Neuronal stem cell (in vitro differentiated cells): ENCODE measurements at regions not wholly inside any gene's neighbourhood (a gene's known extent, or its start where the extent isn't known, plus 50 kb on each side); places are given as distances from the start of the nearest gene placed in this dataset.

ENCODE experiments used
- DNase-seq: peaks from one replicate; pipeline ENCODE4 v3.0.0-alpha.2; 2013; ENCODE audit warnings: low spot score
- H2AFZ ChIP-seq: one replicate; pipeline ENCODE4 v1.6.1; 2013; ENCODE audit warnings: mild to moderate bottlenecking, low read length, inconsistent platforms
- H2AK5ac ChIP-seq: 2 replicates; pipeline ENCODE4 v1.6.1; 2013; ENCODE audit warnings: low read depth, mild to moderate bottlenecking, inconsistent platforms, low read length, moderate library complexity, mixed read lengths
- H2BK120ac ChIP-seq: 2 replicates; pipeline ENCODE4 v1.6.1; 2013; ENCODE audit warnings: low read depth, mild to moderate bottlenecking, inconsistent platforms, low read length, moderate library complexity, mixed read lengths
- H2BK12ac ChIP-seq: one replicate; pipeline ENCODE4 v1.6.1; 2013; ENCODE audit warnings: low read length, inconsistent platforms
- H2BK15ac ChIP-seq: 2 replicates; pipeline ENCODE4 v1.6.1; 2013; ENCODE audit warnings: mild to moderate bottlenecking, low read length, inconsistent platforms, mixed read lengths
- H2BK5ac ChIP-seq: one replicate; pipeline ENCODE4 v1.6.1; 2013; ENCODE audit warnings: inconsistent platforms, mild to moderate bottlenecking, low read length, moderate library complexity
- H3K14ac ChIP-seq: one replicate; pipeline ENCODE4 v1.6.1; 2013; ENCODE audit warnings: low read length, inconsistent platforms
- H3K18ac ChIP-seq: 2 replicates; pipeline ENCODE4 v1.6.1; 2013; ENCODE audit warnings: low read length, inconsistent platforms
- H3K23ac ChIP-seq: 2 replicates; pipeline ENCODE4 v1.6.1; 2013; ENCODE audit warnings: low read depth, mild to moderate bottlenecking, mixed read lengths, low read length, inconsistent platforms; ENCODE audit not compliant: poor library complexity
- H3K27ac ChIP-seq: replicated peaks from 3 replicates; pipeline ENCODE4 v1.5.1; 2013; ENCODE audit warnings: low read length, inconsistent platforms
- H3K27me3 ChIP-seq, 3 experiments: 2 replicates each; pipeline ENCODE4 v1.6.1; 2013; ENCODE audit warnings: low read length in 3 of 3, mild to moderate bottlenecking in 2 of 3, inconsistent platforms in 1 of 3, low read depth in 1 of 3, mixed read lengths in 1 of 3, moderate library complexity in 1 of 3; ENCODE audit not compliant: control insufficient read depth in 3 of 3, insufficient read depth in 3 of 3
- H3K36me3 ChIP-seq, 2 donors: replicated peaks in 1 of 2; 2 replicates each; pipeline ENCODE4 v1.6.1; 2013; ENCODE audit warnings: low read length in 2 of 2; ENCODE audit not compliant: control insufficient read depth in 2 of 2, insufficient read depth in 2 of 2
- H3K4ac ChIP-seq: 2 replicates; pipeline ENCODE4 v1.6.1; 2013; ENCODE audit warnings: inconsistent platforms, mild to moderate bottlenecking, low read length, moderate library complexity
- H3K4me1 ChIP-seq, 2 donors: 1 replicate in 1 of 2; 2 replicates in 1 of 2; pipeline ENCODE4 v1.6.1; 2013; ENCODE audit warnings: low read length in 2 of 2, low read depth in 1 of 2; ENCODE audit not compliant: control insufficient read depth in 2 of 2, insufficient read depth in 1 of 2
- H3K4me2 ChIP-seq: one replicate; pipeline ENCODE4 v1.6.1; 2013; ENCODE audit warnings: mild to moderate bottlenecking, low read length, inconsistent platforms; ENCODE audit not compliant: insufficient read depth, poor library complexity, severe bottlenecking
- H3K4me3 ChIP-seq, 2 donors: 2 replicates each; pipeline ENCODE4 v1.5.1; 2013; ENCODE audit warnings: low read length in 2 of 2, mild to moderate bottlenecking in 2 of 2, inconsistent platforms in 1 of 2, moderate library complexity in 1 of 2
- H3K79me1 ChIP-seq: one replicate; pipeline ENCODE4 v1.6.1; 2013; ENCODE audit warnings: low read depth, mild to moderate bottlenecking, inconsistent platforms, low read length, moderate library complexity
- H3K9ac ChIP-seq: one replicate; pipeline ENCODE4 v1.6.1; 2013; ENCODE audit warnings: mild to moderate bottlenecking, low read depth, low read length, inconsistent platforms; ENCODE audit not compliant: poor library complexity
- H3K9me3 ChIP-seq, 2 donors: replicated peaks in 1 of 2; 2 replicates each; pipeline versions ENCODE3 to v1.6.1; 2013; ENCODE audit warnings: low read length in 2 of 2, mild to moderate bottlenecking in 2 of 2, inconsistent platforms in 1 of 2, low read depth in 1 of 2, mixed read lengths in 1 of 2, moderate library complexity in 1 of 2; ENCODE audit not compliant: control insufficient read depth in 2 of 2, insufficient read depth in 1 of 2
- H4K8ac ChIP-seq: one replicate; pipeline ENCODE4 v1.6.1; 2013; ENCODE audit warnings: low read depth, mild to moderate bottlenecking, inconsistent platforms, low read length, moderate library complexity
- H4K91ac ChIP-seq: one replicate; pipeline ENCODE4 v1.6.1; 2013; ENCODE audit warnings: low read length, low read depth, mild to moderate bottlenecking, inconsistent platforms; ENCODE audit not compliant: poor library complexity
- WGBS, 2 donors: extraction: QIAGEN DNeasy Blood & Tissue Kit; methylation state at CpG; one replicate each; pipeline ENCODE4 v1.1.7; 2013; ENCODE audit warnings: missing lambda C conversion rate in 2 of 2, mixed read lengths in 1 of 2; ENCODE audit not compliant: insufficient read length in 2 of 2, insufficient replicate concordance in 1 of 2; ENCODE audit errors: extremely low coverage in 2 of 2; 5-methylcytosine and 5-hydroxymethylcytosine counted together

GRCh38 chr17:14947671-14948070, 317.5 kb downstream of the PMP22 start:
- H3K36me3 ChIP-seq: no peaks in the 10 kb centered on the region
- H3K4me3 ChIP-seq: no peak overlapping the region
- H2AK5ac ChIP-seq: no peak overlapping the region
- no peak overlapping the region for H3K4me2 ChIP-seq
- DNase-seq: no peak
- no peak overlapping the region for H3K23ac ChIP-seq
- H3K79me1 ChIP-seq: no peaks in the 10 kb centered on the region
- no CpG with 5 or more reads among the region's 2 CpGs for WGBS, 2 donors
- H3K4me1 ChIP-seq: no peaks in the 10 kb centered on the region
- no peak overlapping the region for H3K4ac ChIP-seq
- no peak overlapping the region for H3K18ac ChIP-seq
- H3K9me3 ChIP-seq: peaks cover 0 to 4% of the 10 kb centered on the region in 2 donors
- H2BK15ac ChIP-seq: no peak overlapping the region
- H2BK5ac ChIP-seq: no peak overlapping the region
- no peak overlapping the region for H2BK120ac ChIP-seq
- no peak overlapping the region for H3K14ac ChIP-seq
- no peak overlapping the region for H3K9ac ChIP-seq
- no peak overlapping the region for H4K8ac ChIP-seq
- no peaks in the 10 kb centered on the region for H3K27me3 ChIP-seq
- H2AFZ ChIP-seq: no peak overlapping the region
- no peak overlapping the region for H2BK12ac ChIP-seq
- H3K27ac ChIP-seq: no peak overlapping the region
- H4K91ac ChIP-seq: no peak overlapping the region

GRCh38 chr17:14946481-14946880, 318.6 kb downstream of the PMP22 start:
- Histone ChIP-seq H3K4me3 (no peak overlapping the region), H3K14ac (no peak overlapping the region), H3K4me2 (no peak overlapping the region), H2BK15ac (no peak overlapping the region), H4K91ac (no peak overlapping the region), H3K18ac (no peak overlapping the region), H4K8ac (no peak overlapping the region), H3K4ac (no peak overlapping the region), H2AK5ac (no peak overlapping the region), H2BK12ac (no peak overlapping the region), H3K79me1 (no peaks in the 10 kb centered on the region), H2BK5ac (no peak overlapping the region), H3K27me3 (no peaks in the 10 kb centered on the region), H3K9ac (no peak overlapping the region), H3K4me1 (peaks cover 0 to 3% of the 10 kb centered on the region in 2 donors), H3K23ac (no peak overlapping the region), H3K9me3 (peaks cover 0 to 4% of the 10 kb centered on the region in 2 donors), H3K27ac (no peak overlapping the region), H3K36me3 (no peaks in the 10 kb centered on the region), H2BK120ac (no peak overlapping the region), H2AFZ (no peak overlapping the region)
- no CpG with 5 or more reads among the region's 7 CpGs for WGBS, 2 donors
- DNase-seq: no peak

- no peak overlapping the region for H3K23ac ChIP-seq
- H2BK12ac ChIP-seq: no peak overlapping the region
- H3K4me2 ChIP-seq: no peak overlapping the region
- H4K8ac ChIP-seq: no peak overlapping the region
- no CpG with 5 or more reads among the region's 3 CpGs for WGBS, 2 donors
- H3K14ac ChIP-seq: no peak overlapping the region
- H2BK120ac ChIP-seq: no peak overlapping the region
- no peak overlapping the region for H3K9ac ChIP-seq
- no peak overlapping the region for H2AK5ac ChIP-seq
- H3K18ac ChIP-seq: no peak overlapping the region
- no peak overlapping the region for H2BK15ac ChIP-seq
- H3K27me3 ChIP-seq: no peaks in the 10 kb centered on the region
- no peak overlapping the region for H4K91ac ChIP-seq
- H3K4ac ChIP-seq: no peak overlapping the region
- no peaks in the 10 kb centered on the region for H3K79me1 ChIP-seq
- H3K36me3 ChIP-seq: no peaks in the 10 kb centered on the region
- H2BK5ac ChIP-seq: no peak overlapping the region
- H3K4me3 ChIP-seq: no peak overlapping the region
- H2AFZ ChIP-seq: peak overlapping the region; percentile 19
- H3K9me3 ChIP-seq: peaks cover 0 to 8% of the 10 kb centered on the region in 2 donors
- no peak overlapping the region for H3K27ac ChIP-seq
- DNase-seq: no peak
- H3K4me1 ChIP-seq: peaks cover 0 to 7% of the 10 kb centered on the region in 2 donors
These were observed 322.5 kb downstream of the PMP22 start for GRCh38 chr17:14942526-14943190.

GRCh38 chr17:14940938-14941265, 324.2 kb downstream of the PMP22 start:
- H3K9me3 ChIP-seq: peaks cover 0 to 8% of the 10 kb centered on the region in 2 donors
- no peak overlapping the region for H3K4ac ChIP-seq
- H3K4me2 ChIP-seq: no peak overlapping the region
- no peak overlapping the region for H2AFZ ChIP-seq
- no peak overlapping the region for H2BK12ac ChIP-seq
- H3K9ac ChIP-seq: no peak overlapping the region
- H3K27ac ChIP-seq: no peak overlapping the region
- H4K91ac ChIP-seq: no peak overlapping the region
- no CpG with 5 or more reads among the region's 3 CpGs for WGBS, 2 donors
- no peak overlapping the region for H4K8ac ChIP-seq
- no peak overlapping the region for H2AK5ac ChIP-seq
- no peaks in the 10 kb centered on the region for H3K79me1 ChIP-seq
- H3K14ac ChIP-seq: no peak overlapping the region
- H2BK15ac ChIP-seq: no peak overlapping the region
- H3K23ac ChIP-seq: no peak overlapping the region
- no peak overlapping the region for H3K18ac ChIP-seq
- H3K4me1 ChIP-seq: peaks cover 3 to 10% of the 10 kb centered on the region in 2 donors
- H3K27me3 ChIP-seq: no peaks in the 10 kb centered on the region
- no peak overlapping the region for H2BK5ac ChIP-seq
- no peak for DNase-seq
- no peak overlapping the region for H2BK120ac ChIP-seq
- H3K36me3 ChIP-seq: no peaks in the 10 kb centered on the region
- H3K4me3 ChIP-seq: no peak overlapping the region
